ENCODE measurements at regions not wholly inside any gene's neighbourhood (a gene's known extent, or its start where the extent isn't known, plus 50 kb on each side); places are given as distances from the start of the nearest gene placed in this dataset.
A peak's percentile ranks its signal among the peaks of the same experiment; 100 is the strongest.

DNA sequence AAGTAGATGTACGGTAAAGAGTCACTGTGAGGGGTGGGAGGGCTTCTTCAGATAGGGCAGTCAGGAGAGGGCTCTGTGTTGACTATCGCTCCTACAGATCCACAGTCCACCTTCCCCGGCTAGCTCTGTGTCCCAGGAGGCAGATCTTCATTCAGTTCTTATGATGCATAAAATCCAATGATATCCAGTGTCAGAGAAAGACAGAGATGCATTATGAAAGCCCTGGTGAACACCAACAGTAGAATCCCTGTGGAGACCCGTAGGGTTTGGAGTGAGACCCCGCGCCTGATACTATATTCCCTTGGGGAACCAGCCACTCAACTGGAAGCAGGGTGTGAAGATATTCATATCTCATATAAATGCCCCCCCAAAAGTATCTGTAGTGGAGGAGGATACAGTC lies 119.8 kb upstream of the SLCO3A1 start:
- no peak overlapping the region for H3K27ac ChIP-seq
- ATAC-seq (replicated peaks in 6 of 8) = no peak
- H3K4me3 ChIP-seq = no peak overlapping the region
- peaks cover 0 to 4% of the 10 kb centered on the region in 2 donors for H3K4me1 ChIP-seq (replicated peaks in 1 of 2)
- in situ Hi-C loops (cut with MboI; ENCODE audit: low pct_unique_long_range_greater_than_20kb in 2 of 9, low sequenced_read_pairs in 9 of 9, unreplicated experiment in 9 of 9) = no loop called here
- WGBS, 10 experiments = 29 to 100% (median 84%) methylated on average over 1 to 4 of the region's 6 CpGs; no CpG with 5 or more reads in 2 of the 10 experiments

DNA sequence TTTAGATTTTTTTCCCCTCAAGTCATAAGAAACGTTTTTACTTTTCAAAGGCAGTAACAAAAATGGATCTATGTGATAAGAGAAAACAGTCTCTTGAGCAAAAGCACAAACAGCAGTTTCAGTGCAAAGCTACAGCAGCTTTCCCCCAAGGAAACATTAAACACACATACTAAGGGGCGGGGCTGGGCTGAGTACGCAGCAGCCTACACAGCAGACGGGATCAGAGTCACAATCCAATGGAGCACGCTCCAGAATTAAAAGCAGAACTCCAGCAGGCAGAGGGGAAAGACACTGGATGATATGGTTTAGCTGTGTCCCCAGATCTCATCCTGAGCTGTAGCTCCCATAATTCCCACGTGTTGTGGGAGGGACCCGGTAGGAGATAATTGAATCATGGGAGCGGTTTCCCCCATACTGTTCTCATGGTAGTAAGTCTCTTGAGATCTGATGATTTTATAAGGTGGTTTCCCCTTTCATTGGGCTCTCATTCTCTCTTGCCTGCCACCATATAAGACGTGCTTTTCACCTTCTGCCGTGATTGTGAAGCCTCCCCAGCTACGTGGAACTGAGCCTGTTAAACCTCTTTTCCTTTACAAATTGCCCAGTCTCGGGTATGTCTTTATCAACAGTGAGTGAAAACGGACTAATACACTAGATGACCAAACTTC lies 116.2 kb upstream of the SLCO3A1 start:
- WGBS, 10 experiments = 8 to 78% (median 35%) methylated on average over 3 to 9 of the region's 13 CpGs; no CpG with 5 or more reads in 3 of the 10 experiments
- in situ Hi-C loops (cut with MboI; ENCODE audit: low pct_unique_long_range_greater_than_20kb in 2 of 9, low sequenced_read_pairs in 9 of 9, unreplicated experiment in 9 of 9) = no loop called here
- Histone ChIP-seq H3K4me1 (replicated peaks in 1 of 2) (peaks cover 0 to 4% of the 10 kb centered on the region in 2 donors), H3K4me3 (no peak overlapping the region), H3K27ac (no peak overlapping the region)
- no peak for ATAC-seq (replicated peaks in 6 of 8)

DNA sequence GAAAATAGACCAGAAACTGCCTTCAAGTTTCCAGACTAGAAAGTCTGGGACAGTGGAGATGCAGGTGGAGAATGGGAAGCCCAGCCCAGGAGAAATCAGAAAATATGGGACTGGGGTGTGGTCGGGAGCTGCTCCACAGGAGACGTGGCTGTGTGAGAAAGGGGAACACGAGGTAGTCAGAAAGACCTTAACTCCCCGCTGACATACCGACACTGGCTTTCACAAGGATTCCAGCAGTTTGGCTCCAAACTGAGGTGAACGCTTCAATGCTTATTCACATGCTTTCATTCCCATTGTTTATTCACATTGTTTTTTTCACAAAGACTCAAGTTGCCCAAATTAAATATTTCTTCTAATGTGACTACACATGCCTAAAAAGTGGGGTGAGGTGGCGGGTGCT lies 111.5 kb upstream of the SLCO3A1 start:
- Histone ChIP-seq H3K4me1 (replicated peaks in 1 of 2) (peaks cover 0 to 2% of the 10 kb centered on the region in 2 donors), H3K4me3 (no peak overlapping the region), H3K27ac (no peak overlapping the region)
- in situ Hi-C loops (cut with MboI; ENCODE audit: low pct_unique_long_range_greater_than_20kb in 2 of 9, low sequenced_read_pairs in 9 of 9, unreplicated experiment in 9 of 9) = no loop called here
- no peak for ATAC-seq (replicated peaks in 6 of 8)
- WGBS, 10 experiments = 26 to 90% (median 40%) methylated on average over 1 to 7 of the region's 7 CpGs; no CpG with 5 or more reads in 1 of the 10 experiments

DNA sequence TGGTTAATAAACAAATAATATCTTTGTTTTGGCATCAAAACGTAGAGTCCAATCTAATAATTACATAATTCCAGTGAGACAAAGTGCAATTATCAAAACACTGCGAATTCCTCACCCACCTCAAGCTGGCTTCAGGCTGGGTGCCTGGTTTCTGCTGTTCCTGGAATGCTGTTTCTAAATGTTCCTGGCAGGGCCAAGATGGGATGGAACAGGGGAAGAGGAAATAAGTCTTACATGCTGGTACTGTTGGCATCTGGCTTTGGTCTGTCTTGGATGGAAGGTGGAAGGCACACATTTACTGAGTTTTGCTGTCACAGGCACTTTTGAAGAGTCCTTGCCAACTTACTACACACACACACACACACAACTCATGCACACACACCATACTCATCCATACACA lies 101.9 kb upstream of the SLCO3A1 start:
- WGBS, 10 experiments = 0 to 100% (median 64%) methylated on average over 1 to 2 of the region's 2 CpGs; no CpG with 5 or more reads in 2 of the 10 experiments
- no peak overlapping the region for H3K4me3 ChIP-seq
- H3K27ac ChIP-seq = no peak overlapping the region
- no peaks in the 10 kb centered on the region for H3K4me1 ChIP-seq (replicated peaks in 1 of 2)
- in situ Hi-C loops (cut with MboI; ENCODE audit: low pct_unique_long_range_greater_than_20kb in 2 of 9, low sequenced_read_pairs in 9 of 9, unreplicated experiment in 9 of 9) = no loop called here
- ATAC-seq (replicated peaks in 6 of 8) = no peak

DNA sequence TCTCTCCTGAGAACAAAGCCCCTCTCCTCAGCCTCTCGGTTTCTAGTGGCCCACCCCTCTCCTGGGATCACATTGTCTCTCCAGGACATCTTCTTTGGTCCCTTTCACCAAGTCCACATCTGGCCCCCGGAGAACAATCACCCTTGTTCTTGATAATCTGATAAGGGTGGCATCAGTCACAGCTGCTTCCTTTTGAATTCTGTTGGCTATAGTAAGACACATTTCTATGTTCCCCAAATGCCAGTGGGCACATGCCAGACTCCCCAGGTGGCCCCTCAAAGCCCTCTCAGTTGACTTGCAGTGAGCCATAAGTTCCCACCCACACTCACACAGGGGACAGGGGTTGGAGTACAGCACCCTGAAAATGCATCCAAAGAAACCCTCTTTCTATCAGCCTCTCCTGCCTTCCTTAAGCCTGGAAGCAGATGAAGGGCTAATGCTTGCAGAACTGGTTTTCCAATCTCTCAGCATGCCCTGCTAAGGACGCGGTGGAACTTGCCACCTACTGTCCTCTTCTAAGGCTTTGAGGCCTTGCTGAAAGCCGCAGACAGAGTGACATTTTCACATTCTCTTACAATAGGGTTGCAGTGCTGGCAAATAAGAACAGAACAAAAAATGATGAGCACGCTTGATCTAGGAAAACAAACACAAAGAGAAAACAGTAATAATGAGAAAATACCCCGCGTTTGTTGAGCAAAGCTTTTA lies 101.3 kb upstream of the SLCO3A1 start:
- Histone ChIP-seq H3K27ac (no peak overlapping the region), H3K4me1 (replicated peaks in 1 of 2) (no peaks in the 10 kb centered on the region), H3K4me3 (no peak overlapping the region)
- no peak for ATAC-seq (replicated peaks in 6 of 8)
- in situ Hi-C loops (cut with MboI; ENCODE audit: low pct_unique_long_range_greater_than_20kb in 2 of 9, low sequenced_read_pairs in 9 of 9, unreplicated experiment in 9 of 9) = no loop called here
- WGBS, 10 experiments = 22 to 100% (median 76%) methylated on average over 1 to 6 of the region's 8 CpGs

DNA sequence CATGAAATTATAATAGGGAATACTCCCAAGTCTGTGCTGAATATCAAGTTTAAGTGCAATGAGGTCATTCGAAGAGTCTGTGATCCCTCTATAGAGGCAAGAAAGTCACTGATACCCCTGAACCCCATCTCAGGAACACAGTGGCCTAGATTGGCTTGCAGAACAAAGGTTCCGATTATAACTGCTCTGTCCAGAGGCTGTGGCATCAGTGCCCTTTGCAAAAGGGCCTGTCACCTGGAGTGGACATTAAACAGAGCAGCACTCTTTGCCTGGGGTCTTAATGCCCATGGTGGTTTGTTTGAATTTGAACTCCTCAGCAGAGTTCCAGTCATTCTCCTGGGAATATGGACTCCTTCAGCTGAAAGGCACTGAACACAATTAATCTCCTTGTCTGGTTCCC lies 93.9 kb upstream of the SLCO3A1 start:
- ATAC-seq (replicated peaks in 6 of 8) = no peak
- in situ Hi-C loops (cut with MboI; ENCODE audit: low pct_unique_long_range_greater_than_20kb in 2 of 9, low sequenced_read_pairs in 9 of 9, unreplicated experiment in 9 of 9) = no loop called here
- H3K4me1 ChIP-seq (replicated peaks in 1 of 2) = peaks cover 3 to 4% of the 10 kb centered on the region in 2 donors
- H3K27ac ChIP-seq = no peak overlapping the region
- WGBS, 10 experiments = 0 to 100% (median 87%) methylated on average over 1 of the region's 2 CpGs; no CpG with 5 or more reads in 6 of the 10 experiments
- H3K4me3 ChIP-seq = no peak overlapping the region

DNA sequence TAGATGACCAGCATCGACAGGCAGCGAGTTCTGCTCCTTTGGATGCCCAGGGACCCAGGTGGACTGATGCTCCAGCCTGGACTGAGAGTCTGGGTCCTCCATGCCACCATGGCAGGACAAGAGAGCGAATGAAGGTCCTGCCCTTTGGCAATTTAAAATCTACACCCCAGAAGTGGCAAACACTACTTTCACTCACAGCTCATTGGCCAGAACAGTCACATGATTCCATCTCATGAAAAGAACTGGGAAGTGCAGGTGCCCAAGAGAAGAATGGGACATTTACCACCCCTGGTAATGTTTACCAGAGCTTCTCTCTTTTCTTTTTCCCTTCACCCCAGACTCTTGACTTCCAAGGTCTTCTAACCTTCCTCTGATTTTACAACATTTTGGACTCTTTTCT lies 87.8 kb upstream of the SLCO3A1 start:
- no peak for ATAC-seq (replicated peaks in 6 of 8)
- in situ Hi-C loops (cut with MboI; ENCODE audit: low pct_unique_long_range_greater_than_20kb in 2 of 9, low sequenced_read_pairs in 9 of 9, unreplicated experiment in 9 of 9) = no loop called here
- 22 to 100% (median 100%) methylated on average over 1 to 2 of the region's 3 CpGs; no CpG with 5 or more reads in 6 of the 10 experiments for WGBS, 10 experiments
- no peak overlapping the region for H3K27ac ChIP-seq
- no peak overlapping the region for H3K4me3 ChIP-seq
- peaks cover 0 to 6% of the 10 kb centered on the region in 2 donors for H3K4me1 ChIP-seq (replicated peaks in 1 of 2)

DNA sequence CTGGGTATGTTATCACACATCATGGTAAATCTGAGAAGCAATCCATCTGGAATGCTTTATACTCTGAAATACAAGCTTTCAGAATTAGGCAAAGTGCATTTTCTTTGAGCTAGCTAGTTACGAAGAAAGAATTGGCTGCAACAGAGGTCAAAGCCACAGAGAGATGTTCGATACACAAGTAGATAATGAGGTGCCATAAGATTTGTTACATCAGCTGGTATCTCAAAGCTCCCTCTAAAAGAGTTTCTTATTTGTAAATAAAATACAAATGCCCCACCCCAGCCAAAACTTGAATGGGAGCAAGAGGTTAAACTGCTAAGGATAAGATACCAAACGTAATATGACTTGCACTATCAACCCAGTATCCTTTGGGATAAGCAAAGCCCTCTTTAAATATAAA lies 84.0 kb upstream of the SLCO3A1 start:
- in situ Hi-C loops (cut with MboI; ENCODE audit: low pct_unique_long_range_greater_than_20kb in 2 of 9, low sequenced_read_pairs in 9 of 9, unreplicated experiment in 9 of 9) = no loop called here
- 0 to 100% (median 82%) methylated on average over 1 to 3 of the region's 3 CpGs for WGBS, 10 experiments
- no peak for ATAC-seq (replicated peaks in 6 of 8)
- no peak overlapping the region for H3K4me3 ChIP-seq
- peaks cover 0 to 4% of the 10 kb centered on the region in 2 donors for H3K4me1 ChIP-seq (replicated peaks in 1 of 2)
- H3K27ac ChIP-seq = no peak overlapping the region

DNA sequence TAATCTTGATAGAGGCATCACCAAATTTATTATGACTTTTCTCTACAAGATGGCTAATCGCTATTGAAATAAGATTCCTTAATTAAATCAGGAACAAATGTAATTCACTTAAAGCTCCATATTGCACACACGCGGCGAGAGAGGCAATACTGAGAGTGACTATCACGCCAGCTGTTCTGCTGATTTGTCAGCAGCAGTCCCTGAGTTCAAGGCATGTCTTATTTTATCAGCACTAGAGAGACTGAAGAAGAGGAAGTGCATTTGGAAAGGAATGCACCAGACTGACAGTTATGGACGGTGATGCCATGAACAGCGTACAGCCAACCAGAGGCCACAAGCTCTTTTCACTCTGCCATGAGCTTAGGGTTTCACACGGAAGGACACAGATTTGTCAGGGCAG lies 83.6 kb upstream of the SLCO3A1 start:
- in situ Hi-C loops (cut with MboI; ENCODE audit: low pct_unique_long_range_greater_than_20kb in 2 of 9, low sequenced_read_pairs in 9 of 9, unreplicated experiment in 9 of 9) = no loop called here
- peak in 1 of 8 experiments; percentile 53 for ATAC-seq (replicated peaks in 6 of 8)
- Histone ChIP-seq H3K4me3 (no peak overlapping the region), H3K27ac (no peak overlapping the region), H3K4me1 (replicated peaks in 1 of 2) (peaks cover 0 to 2% of the 10 kb centered on the region in 2 donors)
- WGBS, 10 experiments = 0 to 100% (median 89%) methylated on average over 2 to 7 of the region's 8 CpGs

DNA sequence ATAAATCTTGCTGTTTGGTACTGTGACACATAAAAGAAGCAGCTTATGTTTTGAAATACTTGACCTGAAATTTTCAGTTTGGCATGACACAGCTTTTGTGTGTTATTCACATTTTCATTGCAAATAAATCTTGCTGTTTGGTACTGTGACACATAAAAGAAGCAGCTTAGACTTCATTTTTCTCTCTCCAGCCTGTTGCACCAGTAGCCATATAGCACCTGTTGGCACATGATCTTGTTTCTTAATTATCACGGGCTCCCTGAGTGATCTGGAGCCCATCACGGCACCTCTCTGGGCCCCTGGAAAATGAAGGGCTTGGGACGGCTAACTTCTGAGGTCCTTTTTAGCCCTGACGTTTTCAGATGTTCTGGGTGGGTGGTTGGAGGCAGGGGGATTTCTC lies 77.4 kb upstream of the SLCO3A1 start:
- in situ Hi-C loops (cut with MboI; ENCODE audit: low pct_unique_long_range_greater_than_20kb in 2 of 9, low sequenced_read_pairs in 9 of 9, unreplicated experiment in 9 of 9) = no loop called here
- WGBS, 10 experiments = 0 to 100% (median 71%) methylated on average over 1 to 3 of the region's 4 CpGs; no CpG with 5 or more reads in 3 of the 10 experiments

DNA sequence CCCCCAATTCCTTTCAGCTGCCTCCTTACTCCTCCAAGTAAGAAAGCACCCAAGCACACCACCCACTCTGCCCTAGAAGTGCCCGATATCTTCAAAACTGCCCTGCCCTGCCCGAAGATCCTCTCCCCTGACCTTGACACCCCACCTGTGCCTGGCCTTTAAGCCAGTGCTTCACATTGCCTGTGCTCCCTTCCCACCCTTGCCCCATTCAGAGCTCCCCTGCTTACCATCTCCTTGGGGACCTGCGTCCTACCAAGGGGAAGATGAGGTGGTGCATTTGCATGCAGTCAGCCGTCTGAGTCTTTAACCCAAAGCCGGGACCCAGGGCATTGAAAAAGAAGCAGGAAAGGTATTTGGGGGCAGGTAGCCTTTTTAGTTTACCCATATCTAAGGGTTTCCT lies 73.5 kb upstream of the SLCO3A1 start:
- Histone ChIP-seq H3K4me3 (no peak overlapping the region), H3K27ac (no peak overlapping the region), H3K4me1 (replicated peaks in 1 of 2) (peaks cover 0 to 9% of the 10 kb centered on the region in 2 donors)
- ATAC-seq (replicated peaks in 6 of 8) = no peak
- in situ Hi-C loops (cut with MboI; ENCODE audit: low pct_unique_long_range_greater_than_20kb in 2 of 9, low sequenced_read_pairs in 9 of 9, unreplicated experiment in 9 of 9) = no loop called here
- 40 to 100% (median 83%) methylated on average over 1 to 4 of the region's 5 CpGs; no CpG with 5 or more reads in 1 of the 10 experiments for WGBS, 10 experiments

More for the DNA sequence above, 77.4 kb upstream of the SLCO3A1 start:
- peak in 1 of 8 experiments; percentile 23 for ATAC-seq (replicated peaks in 6 of 8)
- Histone ChIP-seq H3K27ac (no peak overlapping the region), H3K4me1 (replicated peaks in 1 of 2) (peaks cover 0 to 4% of the 10 kb centered on the region in 2 donors), H3K4me3 (no peak overlapping the region)

DNA sequence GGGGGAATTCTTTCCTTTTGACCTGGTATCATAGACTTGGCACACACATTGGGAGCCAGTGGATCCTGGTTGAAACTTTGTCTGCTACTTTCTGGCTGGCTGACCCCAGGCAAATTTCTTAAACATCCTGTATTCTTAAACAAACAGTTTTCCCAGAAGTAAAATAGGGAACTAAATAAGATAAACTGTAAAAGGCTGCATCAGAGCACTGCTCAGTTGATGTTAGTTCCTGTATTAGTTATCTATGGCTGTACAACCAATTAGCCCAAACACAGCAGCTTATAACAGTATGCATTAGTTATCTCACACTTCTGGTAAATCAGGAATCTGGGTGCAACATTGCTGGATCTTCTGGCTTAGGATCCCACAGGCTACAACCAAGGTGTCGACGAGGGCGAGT lies 73.1 kb upstream of the SLCO3A1 start:
- ATAC-seq (replicated peaks in 6 of 8) = no peak
- in situ Hi-C loops (cut with MboI; ENCODE audit: low pct_unique_long_range_greater_than_20kb in 2 of 9, low sequenced_read_pairs in 9 of 9, unreplicated experiment in 9 of 9) = no loop called here
- Histone ChIP-seq H3K4me3 (no peak overlapping the region), H3K4me1 (replicated peaks in 1 of 2) (peaks cover 0 to 9% of the 10 kb centered on the region in 2 donors), H3K27ac (no peak overlapping the region)
- 66 to 100% (median 85%) methylated on average over 2 to 3 of the region's 3 CpGs; no CpG with 5 or more reads in 7 of the 10 experiments for WGBS, 10 experiments

DNA sequence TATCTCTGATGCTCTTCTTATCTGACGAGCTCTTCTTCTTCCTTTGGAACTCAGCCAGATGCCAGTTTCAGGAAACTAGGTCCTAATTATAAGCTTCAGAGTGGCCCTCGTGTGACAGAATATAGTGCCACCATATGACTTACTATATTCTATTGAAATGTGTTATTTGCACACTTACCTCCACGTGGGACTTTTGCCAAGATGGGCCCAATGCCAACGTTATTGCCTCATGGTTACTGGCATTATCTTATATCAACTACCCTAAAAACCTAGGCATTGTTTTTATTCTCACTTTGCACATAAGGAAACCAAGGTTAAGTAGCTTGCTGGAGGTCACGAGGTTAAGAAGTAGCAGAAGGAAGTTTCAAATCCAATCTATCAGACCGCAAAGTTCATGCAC lies 71.3 kb upstream of the SLCO3A1 start:
- Histone ChIP-seq H3K27ac (no peak overlapping the region), H3K4me3 (no peak overlapping the region), H3K4me1 (replicated peaks in 1 of 2) (peaks cover 0 to 9% of the 10 kb centered on the region in 2 donors)
- 14 to 100% (median 80%) methylated on average over 1 to 6 of the region's 6 CpGs; no CpG with 5 or more reads in 2 of the 10 experiments for WGBS, 10 experiments
- in situ Hi-C loops (cut with MboI; ENCODE audit: low pct_unique_long_range_greater_than_20kb in 2 of 9, low sequenced_read_pairs in 9 of 9, unreplicated experiment in 9 of 9) = no loop called here
- no peak for ATAC-seq (replicated peaks in 6 of 8)
